Neural progenitor cell (in vitro differentiated cells): ENCODE measurements at regions not wholly inside any gene's neighbourhood (a gene's known extent, or its start where the extent isn't known, plus 50 kb on each side); places are given as distances from the start of the nearest gene placed in this dataset.

ENCODE experiments used
- DNase-seq: peaks from one replicate; pipeline ENCODE4 v3.0.0-alpha.2; 2016; ENCODE audit warnings: low spot score
- H2AFZ ChIP-seq: fragments of 200-600 bp; sonication (generic); replicated peaks from 2 replicates; pipeline ENCODE4 v1.6.1; 2016; ENCODE audit warnings: antibody characterized with exemption
- H3F3A ChIP-seq: fragments of 200-600 bp; sonication (generic); 2 replicates; pipeline ENCODE4 v1.6.1; 2016; ENCODE audit warnings: antibody characterized with exemption, low read depth
- H3K27ac ChIP-seq: fragments of 200-600 bp; sonication (generic); 2 replicates; pipeline ENCODE4 v1.5.1; 2016; ENCODE audit warnings: mild to moderate bottlenecking
- H3K27me3 ChIP-seq: fragments of 200-600 bp; sonication (generic); 2 replicates; pipeline ENCODE4 v1.6.1; 2016; ENCODE audit warnings: mild to moderate bottlenecking, moderate library complexity
- H3K36me3 ChIP-seq: fragments of 200-600 bp; sonication (generic); 2 replicates; pipeline ENCODE4 v1.5.1; 2016
- H3K4me1 ChIP-seq: fragments of 200-600 bp; sonication (generic); 2 replicates; pipeline ENCODE4 v1.6.1; 2016; ENCODE audit warnings: mixed run types
- H3K4me2 ChIP-seq: fragments of 200-600 bp; sonication (generic); 2 replicates; pipeline ENCODE4 v1.6.1; 2016
- H3K4me3 ChIP-seq: fragments of 200-600 bp; sonication (generic); 2 replicates; pipeline ENCODE4 v1.5.1; 2016
- H3K79me2 ChIP-seq: fragments of 200-600 bp; sonication (generic); 2 replicates; pipeline ENCODE4 v1.6.1; 2016; ENCODE audit warnings: low read depth
- H3K9ac ChIP-seq: fragments of 200-600 bp; sonication (generic); 2 replicates; pipeline ENCODE4 v1.6.1; 2016
- H3K9me3 ChIP-seq: fragments of 200-600 bp; sonication (generic); 2 replicates; pipeline ENCODE4 v1.5.1; 2016; ENCODE audit warnings: low read depth
- H4K20me1 ChIP-seq: fragments of 200-600 bp; sonication (generic); 2 replicates; pipeline ENCODE4 v1.6.1; 2016; ENCODE audit warnings: low read depth
- H3K27ac Mint-ChIP-seq: 3 replicates; pipeline ENCODE4 v1.8.0; 2021; ENCODE audit warnings: mixed read lengths
- H3K27me3 Mint-ChIP-seq: 2 replicates; pipeline ENCODE4 v1.8.0; 2022; ENCODE audit warnings: low read depth, mild to moderate bottlenecking, inconsistent platforms, moderate library complexity, mixed read lengths; ENCODE audit not compliant: insufficient read depth
- H3K36me3 Mint-ChIP-seq: 3 replicates; pipeline ENCODE4 v1.8.0; 2021; ENCODE audit warnings: mixed read lengths
- H3K4me1 Mint-ChIP-seq: 3 replicates; pipeline ENCODE4 v1.8.0; 2021; ENCODE audit warnings: mixed read lengths
- H3K4me3 Mint-ChIP-seq: 3 replicates; pipeline ENCODE4 v1.8.0; 2021; ENCODE audit warnings: mild to moderate bottlenecking, moderate library complexity, mixed read lengths
- H3K9me3 Mint-ChIP-seq: 3 replicates; pipeline ENCODE4 v1.8.0; 2020; ENCODE audit warnings: mixed read lengths
- EZH2 ChIP-seq: fragments of 200-600 bp; sonication (generic); IDR thresholded peaks from 2 replicates; pipeline ENCODE4 v1.6.1; 2017; ENCODE audit warnings: antibody characterized with exemption, mild to moderate bottlenecking, moderate library complexity
- EZH2phosphoT487 ChIP-seq: fragments of 200-600 bp; sonication (generic); IDR thresholded peaks from 2 replicates; pipeline ENCODE4 v1.6.1; 2017; ENCODE audit warnings: antibody characterized with exemption
- TF ChIP-seq, protein P1 (sequence below): fragments of 200-600 bp; sonication (generic); IDR thresholded peaks from 2 replicates; pipeline ENCODE4 v1.5.1; 2017; ENCODE audit warnings: antibody characterized with exemption, mild to moderate bottlenecking

DNA sequence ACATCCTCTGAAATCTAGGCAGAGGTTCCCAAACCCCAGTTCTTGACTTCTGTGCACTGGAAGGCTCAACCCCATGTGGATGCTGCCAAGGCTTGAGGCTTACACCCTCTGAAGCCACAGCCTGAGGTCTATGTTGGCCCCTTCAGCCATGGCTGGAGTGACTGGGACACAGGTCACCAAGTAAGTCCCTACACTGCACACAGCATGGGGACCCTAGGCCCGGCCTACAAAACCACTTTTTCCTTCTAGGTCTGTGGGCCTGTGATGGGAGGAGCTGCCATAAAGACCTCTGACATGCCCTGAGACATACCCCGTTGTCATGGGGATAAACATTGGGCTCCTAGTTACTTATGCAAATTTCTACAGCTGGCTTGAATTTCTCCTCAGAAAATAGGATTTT is 418.8 kb upstream of the CCNH start:
- Mint-ChIP-seq H3K4me1 (peaks cover 3% of the 10 kb centered on the region), H3K36me3 (no peaks in the 10 kb centered on the region), H3K4me3 (no peak overlapping the region), H3K27me3 (peaks cover 5% of the 10 kb centered on the region), H3K27ac (no peak overlapping the region), H3K9me3 (peaks cover 25% of the 10 kb centered on the region)
- no peaks in the 10 kb centered on the region for H4K20me1 ChIP-seq
- no peaks in the 10 kb centered on the region for H3K9me3 ChIP-seq
- no peaks in the 10 kb centered on the region for H3K79me2 ChIP-seq
- H3K4me1 ChIP-seq, result no peaks in the 10 kb centered on the region
- no peak for TF ChIP-seq EZH2
- no peak for TF ChIP-seq EZH2phosphoT487
- TF ChIP-seq, protein P1, sequence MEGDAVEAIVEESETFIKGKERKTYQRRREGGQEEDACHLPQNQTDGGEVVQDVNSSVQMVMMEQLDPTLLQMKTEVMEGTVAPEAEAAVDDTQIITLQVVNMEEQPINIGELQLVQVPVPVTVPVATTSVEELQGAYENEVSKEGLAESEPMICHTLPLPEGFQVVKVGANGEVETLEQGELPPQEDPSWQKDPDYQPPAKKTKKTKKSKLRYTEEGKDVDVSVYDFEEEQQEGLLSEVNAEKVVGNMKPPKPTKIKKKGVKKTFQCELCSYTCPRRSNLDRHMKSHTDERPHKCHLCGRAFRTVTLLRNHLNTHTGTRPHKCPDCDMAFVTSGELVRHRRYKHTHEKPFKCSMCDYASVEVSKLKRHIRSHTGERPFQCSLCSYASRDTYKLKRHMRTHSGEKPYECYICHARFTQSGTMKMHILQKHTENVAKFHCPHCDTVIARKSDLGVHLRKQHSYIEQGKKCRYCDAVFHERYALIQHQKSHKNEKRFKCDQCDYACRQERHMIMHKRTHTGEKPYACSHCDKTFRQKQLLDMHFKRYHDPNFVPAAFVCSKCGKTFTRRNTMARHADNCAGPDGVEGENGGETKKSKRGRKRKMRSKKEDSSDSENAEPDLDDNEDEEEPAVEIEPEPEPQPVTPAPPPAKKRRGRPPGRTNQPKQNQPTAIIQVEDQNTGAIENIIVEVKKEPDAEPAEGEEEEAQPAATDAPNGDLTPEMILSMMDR, result no peak
- H3K36me3 ChIP-seq, result no peaks in the 10 kb centered on the region
- H3K27me3 ChIP-seq, result no peaks in the 10 kb centered on the region
- H2AFZ ChIP-seq, result no peak overlapping the region
- no peaks in the 10 kb centered on the region for H3F3A ChIP-seq
- no peak overlapping the region for H3K9ac ChIP-seq
- DNase-seq, result no peak
- H3K4me3 ChIP-seq, result no peak overlapping the region
- no peak overlapping the region for H3K27ac ChIP-seq
- no peak overlapping the region for H3K4me2 ChIP-seq

DNA sequence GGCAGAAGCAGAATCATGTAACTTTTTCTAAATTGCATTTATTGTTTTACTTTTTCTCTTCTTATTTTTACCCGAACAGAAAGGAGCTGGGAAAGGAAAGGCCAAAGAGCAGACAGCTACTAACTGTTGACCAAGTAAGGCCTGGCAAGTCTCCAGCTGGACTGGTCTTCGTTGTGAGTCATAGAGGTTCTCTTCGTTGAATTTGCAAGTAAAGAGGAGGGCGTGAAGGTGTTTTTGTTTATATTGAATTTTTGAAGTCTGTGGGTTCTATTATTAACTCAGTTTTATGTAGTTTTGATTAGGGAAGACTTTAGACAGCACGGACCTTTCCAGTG is 416.5 kb upstream of the CCNH start:
- H3K9me3 ChIP-seq, result no peaks in the 10 kb centered on the region
- Mint-ChIP-seq H3K4me1 (peaks cover 6% of the 10 kb centered on the region), H3K27me3 (peaks cover 5% of the 10 kb centered on the region), H3K9me3 (peaks cover 22% of the 10 kb centered on the region), H3K27ac (no peak overlapping the region), H3K4me3 (no peak overlapping the region), H3K36me3 (no peaks in the 10 kb centered on the region)
- H3K4me2 ChIP-seq, result no peak overlapping the region
- peaks cover 3% of the 10 kb centered on the region for H3K4me1 ChIP-seq
- no peak overlapping the region for H3K27ac ChIP-seq
- no peaks in the 10 kb centered on the region for H3K36me3 ChIP-seq
- no peaks in the 10 kb centered on the region for H4K20me1 ChIP-seq
- H3K9ac ChIP-seq, result no peak overlapping the region
- H3K27me3 ChIP-seq, result no peaks in the 10 kb centered on the region
- TF ChIP-seq EZH2, result no peak
- no peak for TF ChIP-seq EZH2phosphoT487
- TF ChIP-seq, protein P1, result no peak
- no peak overlapping the region for H3K4me3 ChIP-seq
- H3F3A ChIP-seq, result no peaks in the 10 kb centered on the region
- no peak for DNase-seq
- no peaks in the 10 kb centered on the region for H3K79me2 ChIP-seq
- no peak overlapping the region for H2AFZ ChIP-seq

DNA sequence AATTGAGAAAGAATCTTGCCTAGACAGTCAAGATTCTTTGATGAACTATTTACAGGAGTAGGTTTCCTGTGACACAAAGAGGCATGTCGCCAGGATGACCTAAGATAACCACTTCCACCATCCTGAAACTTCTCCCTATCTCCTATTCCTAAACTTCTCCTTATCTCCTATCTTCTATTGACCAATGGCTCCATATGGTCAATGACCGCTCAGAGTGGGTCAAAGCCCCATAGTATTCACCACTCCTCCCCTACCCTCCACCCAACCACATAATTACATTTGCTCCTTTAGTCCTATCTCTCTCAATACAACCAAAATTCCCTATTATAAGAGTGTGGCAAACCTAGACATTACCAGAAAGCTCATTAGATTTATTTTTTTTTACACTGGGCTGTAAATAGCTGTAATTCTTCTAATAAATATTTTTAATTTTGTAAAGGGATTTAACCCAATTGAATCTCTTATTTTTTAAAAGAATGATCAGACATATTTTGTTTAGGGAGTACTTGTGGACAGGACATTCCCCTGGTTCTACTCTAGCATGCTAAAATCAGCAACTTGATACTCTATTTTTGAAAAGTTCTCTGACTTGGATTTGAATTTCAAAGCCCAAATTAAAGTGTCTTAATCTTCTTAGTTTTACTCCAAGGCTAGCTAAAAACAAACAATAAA is 416.0 kb upstream of the CCNH start:
- Histone ChIP-seq H3F3A (no peaks in the 10 kb centered on the region), H3K4me1 (peaks cover 3% of the 10 kb centered on the region), H2AFZ (no peak overlapping the region), H3K4me2 (no peak overlapping the region), H3K27me3 (no peaks in the 10 kb centered on the region), H3K27ac (no peak overlapping the region), H3K4me3 (no peak overlapping the region), H3K36me3 (no peaks in the 10 kb centered on the region), H3K9me3 (no peaks in the 10 kb centered on the region), H3K9ac (no peak overlapping the region), H3K79me2 (no peaks in the 10 kb centered on the region), H4K20me1 (no peaks in the 10 kb centered on the region)
- H3K27me3 Mint-ChIP-seq, result peaks cover 5% of the 10 kb centered on the region
- DNase-seq, result no peak
- H3K27ac Mint-ChIP-seq, result no peak overlapping the region
- TF ChIP-seq EZH2, result no peak
- TF ChIP-seq EZH2phosphoT487, result no peak
- TF ChIP-seq, protein P1, result no peak
- H3K4me3 Mint-ChIP-seq, result no peak overlapping the region
- H3K36me3 Mint-ChIP-seq, result no peaks in the 10 kb centered on the region
- peaks cover 6% of the 10 kb centered on the region for H3K4me1 Mint-ChIP-seq
- peaks cover 22% of the 10 kb centered on the region for H3K9me3 Mint-ChIP-seq
